Activated naive CD8-positive, alpha-beta T cell treated with anti-CD3 and anti-CD28 coated beads for 36 hours (primary cell): ENCODE measurements at regions not wholly inside any gene's neighbourhood (a gene's known extent, or its start where the extent isn't known, plus 50 kb on each side); places are given as distances from the start of the nearest gene placed in this dataset.
"Not testable (repeated sequence)": the region's sequence is repeated elsewhere in the genome, so short reads cannot be mapped to it uniquely, and the experiment has no call there.

Source experiments
- DNase-seq: peaks from one replicate; pipeline ENCODE4 v3.0.0; 2021
- H3K27ac Mint-ChIP-seq: one replicate; pipeline ENCODE4 v1.8.0; 2022; ENCODE audit warnings: mild to moderate bottlenecking, moderate library complexity, mixed read lengths
- H3K27me3 Mint-ChIP-seq: one replicate; pipeline ENCODE4 v1.8.0; 2022; ENCODE audit warnings: mild to moderate bottlenecking, mixed read lengths
- H3K36me3 Mint-ChIP-seq: one replicate; pipeline ENCODE4 v1.8.0; 2021; ENCODE audit warnings: mild to moderate bottlenecking, mixed read lengths
- H3K4me1 Mint-ChIP-seq: one replicate; pipeline ENCODE4 v1.8.0; 2021; ENCODE audit warnings: mixed read lengths
- H3K4me3 Mint-ChIP-seq: one replicate; pipeline ENCODE4 v1.8.0; 2022; ENCODE audit warnings: mild to moderate bottlenecking, moderate library complexity, mixed read lengths
- H3K9me3 Mint-ChIP-seq: one replicate; pipeline ENCODE4 v1.8.0; 2022; ENCODE audit warnings: mixed read lengths

DNA sequence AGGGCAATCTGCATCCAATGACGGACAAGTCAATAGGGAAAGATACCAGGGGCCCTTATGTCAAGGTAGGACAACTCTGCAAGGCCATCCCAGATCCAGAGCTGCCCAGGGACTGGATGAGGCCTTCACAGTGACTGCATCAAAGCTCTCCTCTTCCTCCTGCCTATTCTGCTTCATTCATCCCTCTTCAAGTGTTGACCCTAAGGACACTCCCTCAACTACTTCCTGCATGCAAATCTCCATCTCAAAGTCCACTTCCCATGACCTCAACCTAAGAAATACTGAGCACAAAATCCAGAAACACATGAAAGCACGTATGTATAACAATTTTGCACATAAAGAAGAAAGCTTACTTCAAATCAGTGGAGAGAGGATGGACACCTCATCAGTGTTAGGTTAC lies 182.3 kb downstream of the AVL9 start:
- Mint-ChIP-seq H3K27ac (no peak overlapping the region), H3K9me3 (no peaks in the 10 kb centered on the region), H3K27me3 (peaks cover 2% of the 10 kb centered on the region), H3K36me3 (no peaks in the 10 kb centered on the region), H3K4me1 (peaks cover 18% of the 10 kb centered on the region), H3K4me3 (no peak overlapping the region)
- DNase-seq, result no peak

DNA sequence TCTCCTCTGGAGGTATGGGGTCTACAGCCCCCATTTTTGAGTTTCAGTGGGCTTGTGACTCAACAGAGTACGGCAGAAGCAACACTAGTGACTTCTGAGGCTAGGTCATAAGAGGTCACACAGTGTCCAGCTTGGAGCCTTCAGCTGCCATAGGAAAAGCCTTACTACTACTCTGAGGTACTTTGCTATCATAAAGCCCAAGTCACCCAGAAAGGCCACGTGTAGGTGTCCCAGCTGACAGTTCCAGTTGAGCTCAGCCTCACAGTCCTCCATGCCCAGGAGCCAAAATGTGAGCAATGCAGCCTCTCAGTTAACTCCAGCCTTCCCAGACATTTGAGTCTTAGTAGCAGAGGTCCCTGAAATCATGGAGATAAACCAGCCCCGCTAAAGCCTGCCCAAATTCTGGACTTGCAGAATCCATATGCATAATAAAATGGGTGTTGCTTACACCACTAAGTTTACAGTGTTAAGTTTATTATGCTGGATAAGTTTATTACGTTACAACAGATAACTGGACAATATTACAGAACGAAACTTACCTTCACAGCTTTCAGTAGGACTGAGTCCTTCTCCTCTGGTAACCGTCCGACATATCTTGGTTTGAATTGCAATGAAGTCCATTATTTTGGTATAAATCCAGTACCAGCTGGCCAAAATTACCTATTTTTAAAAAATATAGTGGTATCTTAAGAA lies 181.1 kb downstream of the AVL9 start:
- no peak overlapping the region for H3K27ac Mint-ChIP-seq
- H3K9me3 Mint-ChIP-seq, result no peaks in the 10 kb centered on the region
- H3K36me3 Mint-ChIP-seq, result no peaks in the 10 kb centered on the region
- no peak overlapping the region for H3K4me3 Mint-ChIP-seq
- no peak for DNase-seq
- H3K4me1 Mint-ChIP-seq, result peaks cover 6% of the 10 kb centered on the region
- H3K27me3 Mint-ChIP-seq, result peaks cover 2% of the 10 kb centered on the region

DNA sequence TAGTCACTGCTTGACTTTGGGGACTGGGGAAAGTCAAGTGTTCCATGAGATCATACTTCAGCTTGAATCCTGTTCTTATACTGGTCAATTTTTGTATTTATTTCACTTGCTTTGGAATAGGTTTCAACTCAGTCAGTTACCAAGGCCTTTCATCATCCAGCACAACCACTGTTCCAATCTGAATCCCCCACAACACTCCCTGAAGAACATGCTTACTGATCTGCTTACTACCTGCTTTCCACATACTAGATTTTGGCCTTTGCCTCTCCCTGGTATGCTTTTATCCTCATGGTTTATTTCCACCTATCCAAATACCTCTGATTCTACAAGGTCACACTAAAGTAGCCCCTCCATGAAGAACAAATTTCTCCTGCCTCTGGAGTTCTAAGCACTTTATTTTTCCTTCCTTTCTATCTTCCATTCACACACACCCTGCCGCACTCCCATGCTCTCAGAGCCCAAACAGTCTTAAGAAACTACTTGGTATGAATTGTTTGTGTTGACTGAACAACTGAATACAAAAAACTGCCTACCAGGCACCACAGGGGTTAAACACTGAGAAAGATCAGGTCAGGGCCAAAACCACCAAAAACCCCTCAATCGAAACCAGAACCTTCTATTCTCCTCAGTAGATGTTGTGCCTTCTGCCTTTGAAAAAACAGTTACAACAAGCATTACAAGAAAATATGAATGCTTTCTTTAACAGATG lies 178.1 kb downstream of the AVL9 start:
- no peak for DNase-seq
- no peaks in the 10 kb centered on the region for H3K9me3 Mint-ChIP-seq
- H3K27ac Mint-ChIP-seq, result no peak overlapping the region
- no peak overlapping the region for H3K4me3 Mint-ChIP-seq
- peaks cover 3% of the 10 kb centered on the region for H3K27me3 Mint-ChIP-seq
- no peaks in the 10 kb centered on the region for H3K36me3 Mint-ChIP-seq
- no peaks in the 10 kb centered on the region for H3K4me1 Mint-ChIP-seq

DNA sequence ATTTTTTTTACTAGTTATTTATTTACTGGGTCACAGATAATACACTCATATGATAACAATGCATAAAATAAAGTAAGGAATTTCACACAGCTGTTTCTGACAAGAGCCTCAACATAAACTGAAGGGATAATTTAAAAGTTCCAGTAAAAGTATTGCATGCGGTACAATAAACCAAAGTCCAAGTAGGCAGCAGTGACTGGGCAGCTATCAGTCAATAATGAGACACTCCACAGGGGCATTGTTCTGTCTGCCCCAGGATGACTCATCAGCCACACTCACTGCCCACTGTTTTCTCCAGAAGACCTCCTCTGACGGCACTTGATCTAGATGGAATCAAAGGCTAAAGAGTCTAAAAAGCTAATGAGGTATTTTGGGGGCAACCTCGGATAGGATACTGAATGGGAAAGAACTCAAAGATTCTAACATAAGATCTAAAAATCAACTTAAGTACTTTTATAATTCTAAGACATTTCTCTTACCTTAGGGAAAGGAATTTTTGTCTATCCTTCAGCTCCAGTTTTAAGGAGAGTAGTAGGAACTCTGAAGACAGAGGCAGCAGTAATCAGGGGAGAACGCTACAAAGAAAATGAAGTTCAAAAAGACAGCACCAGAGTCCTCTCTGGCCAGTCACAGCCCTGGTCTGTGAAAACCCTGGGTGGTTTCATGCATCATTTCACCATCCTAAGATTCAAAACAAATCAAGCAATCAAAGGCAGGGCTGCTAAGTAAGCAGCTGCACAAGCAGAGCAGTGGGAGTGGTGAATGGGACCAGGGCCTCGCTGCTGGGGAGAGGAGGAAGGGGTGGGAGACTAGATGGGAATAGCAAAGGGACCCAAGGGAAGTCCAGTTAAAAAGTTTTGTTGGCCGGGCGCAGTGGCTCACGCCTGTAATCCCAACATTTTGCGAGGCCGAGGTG lies 175.1 kb downstream of the AVL9 start:
- no peak overlapping the region for H3K27ac Mint-ChIP-seq
- peaks cover 2% of the 10 kb centered on the region for H3K9me3 Mint-ChIP-seq
- no peaks in the 10 kb centered on the region for H3K4me1 Mint-ChIP-seq

DNA sequence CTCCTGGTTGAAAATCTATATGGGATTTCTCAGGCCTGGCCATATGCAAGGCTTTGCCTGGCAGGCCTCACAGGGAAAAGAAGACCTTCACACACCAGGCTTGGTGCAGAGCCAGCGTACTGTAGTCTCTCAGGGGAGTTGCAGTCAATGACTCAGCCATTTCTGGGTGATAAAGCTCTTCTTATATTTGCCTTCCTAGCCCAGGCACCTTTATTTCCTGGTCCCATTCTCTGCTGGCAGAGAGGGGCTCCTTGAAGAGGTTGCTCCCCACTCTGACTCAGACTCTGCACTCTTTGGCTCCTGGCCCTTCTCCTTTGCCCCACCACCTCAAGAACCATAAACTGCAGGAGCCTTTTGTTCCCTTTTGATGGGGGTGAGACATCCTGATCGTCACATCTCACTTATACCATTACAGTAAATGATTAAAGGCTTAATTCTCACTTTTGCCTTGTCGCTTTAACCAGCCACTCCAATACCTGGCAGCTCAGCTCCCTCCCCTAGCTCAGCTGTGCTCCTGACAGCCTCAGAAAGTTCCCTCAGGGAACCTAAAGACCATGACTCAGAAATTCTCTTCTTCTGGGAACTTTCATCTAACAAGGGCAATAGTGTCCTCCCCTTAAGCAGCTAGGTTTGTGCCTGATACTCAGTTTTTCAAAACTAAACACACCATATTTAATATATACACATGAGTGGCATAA lies 174.0 kb downstream of the AVL9 start:
- DNase-seq, H3K4me1 Mint-ChIP-seq, H3K27me3 Mint-ChIP-seq, H3K27ac Mint-ChIP-seq, H3K9me3 Mint-ChIP-seq, H3K36me3 Mint-ChIP-seq, H3K4me3 Mint-ChIP-seq: not testable (repeated sequence)

More for the DNA sequence above, 175.1 kb downstream of the AVL9 start:
- Mint-ChIP-seq H3K4me3 (no peak overlapping the region), H3K36me3 (no peaks in the 10 kb centered on the region), H3K27me3 (peaks cover 3% of the 10 kb centered on the region)
- DNase-seq, result no peak

DNA sequence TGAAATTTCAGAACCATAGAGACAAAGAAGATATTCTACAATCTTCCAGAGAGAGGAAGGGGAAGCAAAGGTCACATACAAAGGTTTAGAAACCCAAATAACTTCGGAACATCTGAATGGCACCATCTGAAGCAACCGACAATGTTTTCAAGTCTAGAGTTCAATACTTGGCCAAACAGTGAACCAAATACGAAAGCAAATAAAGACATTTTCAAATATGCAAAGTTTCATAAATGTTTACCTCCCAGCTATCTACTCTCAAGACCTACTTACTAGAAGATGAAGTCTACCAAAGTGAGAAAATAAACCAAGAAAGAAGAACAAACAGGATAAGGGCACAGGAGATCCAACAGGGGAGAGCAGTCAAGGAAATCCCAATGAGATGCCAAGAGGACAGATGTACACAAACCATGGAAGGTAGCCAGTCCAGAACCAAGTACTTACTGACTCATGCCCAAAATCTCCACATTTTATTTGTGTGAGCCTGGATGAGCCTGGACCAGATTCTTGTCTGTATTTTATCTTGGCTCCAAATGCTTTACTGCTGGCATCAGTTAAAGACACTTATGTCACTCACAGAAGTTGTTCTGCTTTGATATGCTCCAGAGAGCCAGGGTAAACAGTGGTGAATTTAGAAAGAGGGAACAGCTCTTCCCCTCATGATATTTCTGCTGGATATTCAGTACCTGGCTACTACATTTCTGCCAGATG lies 173.3 kb downstream of the AVL9 start:
- H3K27me3 Mint-ChIP-seq, H3K9me3 Mint-ChIP-seq, H3K4me3 Mint-ChIP-seq, H3K4me1 Mint-ChIP-seq, H3K27ac Mint-ChIP-seq, H3K36me3 Mint-ChIP-seq, DNase-seq: not testable (repeated sequence)

DNA sequence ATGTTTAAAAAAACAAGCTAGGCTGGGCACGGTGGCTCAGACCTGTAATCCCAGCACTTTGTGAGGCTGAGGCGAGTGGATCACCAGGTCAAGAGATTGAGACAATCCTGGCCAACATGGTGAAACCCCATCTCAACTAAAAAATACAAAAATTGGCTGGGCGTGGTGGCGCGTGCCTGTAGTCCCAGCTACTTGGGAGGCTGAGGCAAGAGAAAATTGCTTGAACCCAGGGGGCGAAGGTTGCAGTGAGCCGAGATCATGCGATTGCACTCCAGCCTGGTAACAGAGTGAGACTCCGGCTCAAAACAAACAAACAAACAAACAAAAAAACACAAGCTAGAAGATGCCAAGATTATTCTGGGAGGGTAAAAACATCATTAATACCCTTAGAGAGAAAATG lies 172.3 kb downstream of the AVL9 start:
- H3K27me3 Mint-ChIP-seq, H3K4me3 Mint-ChIP-seq, H3K9me3 Mint-ChIP-seq: not testable (repeated sequence)

DNA sequence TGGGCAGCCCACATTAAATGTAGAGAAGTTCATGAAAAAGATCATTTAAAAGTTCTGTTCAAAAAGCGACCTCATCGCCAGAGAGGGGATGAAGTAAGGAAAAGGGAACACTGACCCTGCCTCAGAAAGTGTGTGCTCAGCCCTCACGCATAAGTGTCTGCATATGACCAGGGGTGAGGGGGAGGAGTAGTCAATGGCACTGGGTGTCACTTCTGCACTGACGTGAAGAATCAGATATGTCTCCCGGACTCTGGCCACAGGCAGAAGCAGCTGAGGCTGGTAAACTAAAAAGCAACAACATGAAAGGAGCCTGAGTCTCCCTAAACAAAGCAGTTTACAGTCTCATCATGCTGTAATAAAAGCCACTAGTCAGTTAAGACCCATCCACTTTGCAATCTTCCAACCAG lies 168.5 kb downstream of the AVL9 start:
- not testable (repeated sequence) for H3K27ac Mint-ChIP-seq, DNase-seq, H3K9me3 Mint-ChIP-seq, H3K4me1 Mint-ChIP-seq, H3K36me3 Mint-ChIP-seq, H3K4me3 Mint-ChIP-seq
- H3K27me3 Mint-ChIP-seq, result peaks cover 13% of the 10 kb centered on the region

More for the DNA sequence above, 172.3 kb downstream of the AVL9 start:
- not testable (repeated sequence) for H3K4me1 Mint-ChIP-seq, H3K27ac Mint-ChIP-seq, H3K36me3 Mint-ChIP-seq, DNase-seq

DNA sequence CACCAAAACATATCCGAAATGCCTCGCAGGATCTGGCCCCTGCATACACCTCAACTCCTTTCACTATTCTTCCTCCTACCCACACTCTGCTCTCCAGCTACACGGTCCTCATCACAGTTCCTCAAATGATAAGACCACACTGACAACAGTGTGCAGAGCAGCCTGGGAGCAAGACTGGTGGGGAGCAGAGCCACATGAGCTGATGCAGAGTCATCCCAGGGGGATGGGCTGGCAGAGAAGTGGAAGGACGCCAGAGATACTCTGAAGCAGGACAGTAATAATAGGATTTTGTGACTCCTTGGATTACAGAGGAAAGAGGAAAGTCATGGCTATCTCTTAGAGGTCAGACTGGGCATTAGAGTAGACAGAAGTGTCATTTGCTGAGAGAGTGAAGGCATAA lies 167.2 kb downstream of the AVL9 start:
- H3K36me3 Mint-ChIP-seq, H3K9me3 Mint-ChIP-seq, DNase-seq, H3K4me1 Mint-ChIP-seq, H3K4me3 Mint-ChIP-seq, H3K27ac Mint-ChIP-seq: not testable (repeated sequence)
- H3K27me3 Mint-ChIP-seq, result peaks cover 13% of the 10 kb centered on the region

DNA sequence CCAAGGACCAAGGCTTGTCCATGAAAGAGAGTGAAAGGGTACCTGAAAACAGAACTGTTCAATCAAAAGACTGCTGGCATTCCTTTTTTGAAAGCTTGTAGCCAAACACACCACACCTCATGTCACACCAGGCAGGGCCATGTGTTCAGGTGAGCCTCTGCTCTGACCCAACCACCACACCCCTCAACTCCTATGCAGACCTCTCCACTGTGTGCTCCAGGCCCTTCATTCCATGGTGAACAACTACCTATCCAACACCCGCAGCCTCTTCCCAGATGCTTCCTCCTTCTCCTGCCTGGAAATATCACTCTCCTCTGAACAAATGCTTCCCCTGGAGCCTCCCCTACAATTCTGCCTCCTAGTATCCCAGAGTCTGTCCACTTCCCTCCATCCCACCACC lies 166.6 kb downstream of the AVL9 start:
- H3K36me3 Mint-ChIP-seq, result no peaks in the 10 kb centered on the region
- H3K4me1 Mint-ChIP-seq, result no peaks in the 10 kb centered on the region
- no peak for DNase-seq
- H3K4me3 Mint-ChIP-seq, result no peak overlapping the region
- H3K27me3 Mint-ChIP-seq, result peaks cover 13% of the 10 kb centered on the region
- no peaks in the 10 kb centered on the region for H3K9me3 Mint-ChIP-seq
- H3K27ac Mint-ChIP-seq, result no peak overlapping the region

DNA sequence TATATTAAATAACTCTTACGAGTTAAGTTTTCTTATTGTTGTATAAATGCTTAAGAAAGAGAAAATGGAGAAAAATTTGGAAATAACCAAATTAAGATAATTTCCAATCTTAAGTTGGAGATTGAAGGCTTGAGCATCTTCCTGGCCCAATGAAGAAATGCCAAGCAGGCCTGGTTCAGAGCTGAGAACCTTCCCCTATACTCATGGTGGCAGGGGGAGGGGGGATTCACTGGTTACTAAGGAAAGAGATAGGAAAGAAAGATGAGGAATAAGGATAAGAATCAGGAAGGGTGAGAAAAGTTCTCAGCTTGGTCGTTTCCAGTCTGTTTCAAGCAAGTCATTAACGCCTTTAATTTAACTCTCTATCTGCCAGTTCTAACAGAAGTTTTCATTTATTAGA lies 166.2 kb downstream of the AVL9 start:
- no peaks in the 10 kb centered on the region for H3K36me3 Mint-ChIP-seq
- peaks cover 13% of the 10 kb centered on the region for H3K27me3 Mint-ChIP-seq
- no peaks in the 10 kb centered on the region for H3K9me3 Mint-ChIP-seq
- no peak overlapping the region for H3K4me3 Mint-ChIP-seq
- no peak for DNase-seq
- no peak overlapping the region for H3K27ac Mint-ChIP-seq
- no peaks in the 10 kb centered on the region for H3K4me1 Mint-ChIP-seq

DNA sequence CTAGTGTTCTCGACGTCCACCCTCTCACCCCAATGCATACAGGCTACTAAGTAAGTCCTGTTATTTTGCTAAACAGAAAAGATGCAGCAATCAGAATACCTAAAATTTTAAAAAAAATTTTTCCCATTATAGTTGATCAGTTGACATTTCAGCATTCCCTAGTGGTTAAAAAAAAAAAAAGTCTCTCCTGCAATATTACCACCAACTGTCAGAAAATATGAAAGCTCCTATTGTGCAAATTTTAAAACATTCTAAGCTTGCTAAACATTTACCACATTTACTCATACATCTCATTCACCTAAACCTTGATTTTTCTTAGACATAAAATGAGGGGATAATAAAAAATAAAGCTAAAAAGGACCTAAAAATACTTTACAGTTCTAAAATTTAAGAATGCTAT lies 165.6 kb downstream of the AVL9 start:
- Mint-ChIP-seq H3K27me3 (peaks cover 13% of the 10 kb centered on the region), H3K4me1 (no peaks in the 10 kb centered on the region), H3K36me3 (no peaks in the 10 kb centered on the region), H3K27ac (no peak overlapping the region), H3K4me3 (no peak overlapping the region), H3K9me3 (no peaks in the 10 kb centered on the region)
- DNase-seq, result no peak

DNA sequence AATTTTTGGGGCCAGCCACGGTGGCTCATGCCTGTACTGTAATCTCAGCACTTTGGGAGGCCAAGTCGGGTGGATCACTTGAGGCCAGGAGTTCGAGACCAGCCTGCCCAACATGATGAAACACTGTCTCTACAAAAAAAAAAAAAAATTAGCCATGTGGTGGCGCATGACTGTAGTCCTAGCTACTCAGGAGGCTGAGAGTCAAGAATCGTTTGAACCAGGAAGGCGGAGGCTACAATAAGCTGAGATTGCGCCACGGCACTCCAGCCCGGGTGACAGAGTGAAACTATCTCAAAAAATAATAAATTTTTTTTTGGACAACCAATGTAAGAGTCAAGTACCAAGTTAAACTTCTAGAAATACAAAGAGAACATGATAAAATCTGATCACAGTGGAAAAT lies 164.6 kb downstream of the AVL9 start:
- DNase-seq, result no peak
- H3K4me1 Mint-ChIP-seq, result no peaks in the 10 kb centered on the region
- no peaks in the 10 kb centered on the region for H3K36me3 Mint-ChIP-seq
- H3K9me3 Mint-ChIP-seq, result no peaks in the 10 kb centered on the region
- H3K4me3 Mint-ChIP-seq, result no peak overlapping the region
- H3K27me3 Mint-ChIP-seq, result peaks cover 13% of the 10 kb centered on the region
- no peak overlapping the region for H3K27ac Mint-ChIP-seq

DNA sequence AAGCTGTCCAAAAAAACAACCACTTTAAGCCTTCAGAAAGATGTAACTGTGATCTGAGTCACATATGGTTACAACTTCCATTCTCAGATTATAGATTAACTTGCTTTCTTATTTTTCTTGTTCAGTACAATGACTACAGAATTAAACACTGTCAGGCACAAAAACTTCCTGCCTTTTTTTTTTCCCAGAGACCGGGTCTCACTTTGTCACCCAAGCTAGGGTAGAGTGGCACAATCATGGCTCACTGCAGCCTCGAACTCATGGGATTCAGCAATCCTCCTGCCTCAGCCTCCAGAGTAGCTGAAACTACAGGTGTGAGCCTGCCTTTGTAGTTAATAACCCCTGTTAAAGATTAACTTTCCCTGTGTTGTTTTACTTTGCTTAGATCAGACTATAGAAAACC lies 163.2 kb downstream of the AVL9 start:
- Mint-ChIP-seq H3K4me1 (no peaks in the 10 kb centered on the region), H3K36me3 (no peaks in the 10 kb centered on the region), H3K4me3 (no peak overlapping the region), H3K9me3 (no peaks in the 10 kb centered on the region), H3K27ac (no peak overlapping the region), H3K27me3 (peaks cover 13% of the 10 kb centered on the region)
- no peak for DNase-seq
